GM10248 (cell line): ENCODE measurements at regions not wholly inside any gene's neighbourhood (a gene's known extent, or its start where the extent isn't known, plus 50 kb on each side); places are given as distances from the start of the nearest gene placed in this dataset.

Source experiments
- CTCF ChIA-PET: fragments of 300-600 bp; sonication (Branson Sonifier 250); formaldehyde crosslinking; extraction: SDS; loops from one replicate; lab custom pipeline; 2021; ENCODE audit warnings: antibody characterized with exemption; lab: Yijun Ruan, JAX
- POLR2A ChIA-PET: fragments of 350-650 bp; sonication (Branson Sonifier 250); formaldehyde crosslinking; extraction: SDS; loops from one replicate; lab custom pipeline; 2020; ENCODE audit warnings: antibody characterized with exemption; lab: Yijun Ruan, JAX
- DNase-seq: peaks from one replicate; pipeline ENCODE4 v3.0.0; 2012; ENCODE audit errors: extremely low spot score
- CTCF ChIP-seq: IDR thresholded peaks from 2 replicates; pipeline ENCODE4 v1.5.1; 2012; ENCODE audit warnings: mild to moderate bottlenecking, low read depth; ENCODE audit errors: extremely low read depth, missing control alignments, control extremely low read depth

- ChIA-PET POLR2A (no interaction called here), CTCF (no interaction called here)
- no peak for TF ChIP-seq CTCF
- no peak for DNase-seq
Observed at GRCh38 chr12:73185403-73185802, 913.2 kb downstream of the TRHDE start.

DNA sequence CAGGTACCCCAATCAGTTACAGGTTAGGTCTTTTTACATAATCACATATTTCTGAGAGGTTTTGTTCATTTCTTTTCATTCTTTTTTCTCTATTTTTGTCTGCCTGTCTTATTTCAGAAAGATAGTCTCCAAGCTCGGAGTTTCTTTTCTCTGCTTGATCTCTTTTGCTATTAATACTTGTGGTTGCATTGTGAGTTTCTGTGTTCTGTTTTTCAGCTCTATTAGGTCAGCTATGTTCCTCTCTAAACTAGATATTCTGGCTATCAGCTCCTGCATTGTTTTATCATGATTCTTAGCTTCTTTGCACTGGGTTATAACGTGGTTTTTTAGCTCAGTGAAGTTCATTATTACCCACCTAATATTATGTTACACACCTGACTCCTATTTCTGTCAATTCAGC lies 914.1 kb downstream of the TRHDE start:
- POLR2A ChIA-PET, result no interaction called here
- TF ChIP-seq CTCF, result no peak
- CTCF ChIA-PET, result no interaction called here
- no peak for DNase-seq

- CTCF ChIA-PET, result no interaction called here
Observed at GRCh38 chr12:73187765-73188164, 915.6 kb downstream of the TRHDE start.

GRCh38 chr12:73210548-73211204 lies 938.5 kb downstream of the TRHDE start:
- no peak for TF ChIP-seq CTCF
- DNase-seq, result no peak
- POLR2A ChIA-PET, result no interaction called here
- CTCF ChIA-PET, result no interaction called here

More at GRCh38 chr12:73187765-73188164, 915.6 kb downstream of the TRHDE start:
- POLR2A ChIA-PET, result no interaction called here
- DNase-seq, result no peak
- no peak for TF ChIP-seq CTCF

DNA sequence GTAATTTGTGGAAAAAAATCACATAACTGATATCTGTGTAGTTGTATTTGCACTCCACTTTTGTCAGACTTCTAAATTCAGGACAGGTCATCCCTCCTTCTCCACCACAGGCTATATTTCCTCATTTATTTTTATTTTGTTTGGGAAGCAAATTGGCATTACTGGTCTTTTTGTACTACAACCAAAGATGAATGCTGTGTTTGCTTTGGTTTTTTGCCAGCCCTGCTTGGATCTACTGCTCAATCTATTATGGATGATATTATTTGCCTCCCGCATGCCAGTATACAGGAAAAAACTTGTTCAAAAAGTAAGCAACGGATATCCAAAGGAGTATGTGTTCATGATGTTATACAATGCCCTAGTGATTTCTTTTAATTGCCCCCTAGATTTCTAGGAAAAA lies 948.8 kb downstream of the TRHDE start:
- no peak for TF ChIP-seq CTCF
- CTCF ChIA-PET, result no interaction called here
- no peak for DNase-seq
- POLR2A ChIA-PET, result no interaction called here

- CTCF ChIA-PET, result no interaction called here
- no peak for DNase-seq
- TF ChIP-seq CTCF, result no peak
- POLR2A ChIA-PET, result no interaction called here
Observed at GRCh38 chr12:73221398-73221797, 949.2 kb downstream of the TRHDE start.

DNA sequence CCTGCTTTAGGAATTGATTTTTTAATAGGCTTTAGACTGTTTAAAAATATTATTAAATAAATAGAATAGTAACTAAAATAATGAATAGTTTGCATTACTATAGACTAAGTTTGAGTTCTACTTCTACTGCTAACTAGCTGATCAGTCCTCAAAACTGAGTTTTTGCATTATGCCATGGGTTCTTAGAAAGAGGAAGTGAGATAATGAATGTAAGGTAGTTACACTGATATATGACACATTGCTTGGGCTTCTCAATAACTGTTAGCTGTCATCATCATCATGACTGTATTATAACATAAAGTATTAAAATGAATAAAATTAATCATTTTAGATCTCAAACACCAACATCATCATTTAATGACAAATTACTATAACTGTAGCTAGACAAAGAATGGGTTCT lies 949.7 kb downstream of the TRHDE start:
- POLR2A ChIA-PET, result no interaction called here
- CTCF ChIA-PET, result no interaction called here
- no peak for DNase-seq
- TF ChIP-seq CTCF, result no peak
